ENCODE measurements at regions not wholly inside any gene's neighbourhood (a gene's known extent, or its start where the extent isn't known, plus 50 kb on each side); places are given as distances from the start of the nearest gene placed in this dataset.
A peak's percentile ranks its signal among the peaks of the same experiment; 100 is the strongest.
"Not testable (repeated sequence)": the region's sequence is repeated elsewhere in the genome, so short reads cannot be mapped to it uniquely, and the experiment has no call there.

DNA sequence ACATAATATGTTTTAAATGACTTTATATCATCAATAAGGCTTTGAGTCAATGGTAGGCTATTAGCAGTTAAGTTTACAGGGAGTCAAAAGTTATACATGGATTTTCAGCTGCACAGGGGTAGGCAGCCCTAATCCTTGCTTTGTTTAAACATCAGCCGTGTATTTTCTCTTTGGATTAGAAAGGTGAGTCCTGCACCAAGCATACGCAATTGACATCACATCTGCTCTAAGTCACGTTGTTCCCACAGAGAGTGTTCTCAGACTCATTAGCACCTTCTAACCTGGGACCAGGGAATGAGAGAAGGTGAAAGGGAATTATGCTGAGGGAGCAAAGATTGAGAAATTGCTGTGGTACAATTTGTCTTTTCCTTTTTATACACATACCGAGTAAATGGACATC is 148.6 kb upstream of the ZNF804B start:
- no peak for DNase-seq

DNA sequence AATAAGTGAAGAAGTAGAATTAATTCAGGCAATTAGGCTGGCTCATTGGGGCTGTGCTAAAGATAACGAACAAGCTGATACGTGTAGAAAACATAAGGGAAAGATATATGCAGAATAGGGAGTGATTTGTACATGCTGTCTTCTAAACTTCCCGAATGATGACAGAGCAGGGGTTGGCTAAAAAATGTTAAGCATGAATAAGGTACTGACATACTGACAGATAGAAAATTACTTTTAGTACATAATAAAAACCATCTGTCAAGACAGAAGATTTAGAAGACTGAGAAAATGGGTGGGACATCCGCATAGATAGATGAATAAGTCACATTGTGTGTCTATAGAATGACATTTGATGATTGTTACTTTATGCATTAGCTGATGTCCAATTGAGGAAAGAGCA is 158.8 kb upstream of the ZNF804B start:
- DNase-seq = no peak

DNA sequence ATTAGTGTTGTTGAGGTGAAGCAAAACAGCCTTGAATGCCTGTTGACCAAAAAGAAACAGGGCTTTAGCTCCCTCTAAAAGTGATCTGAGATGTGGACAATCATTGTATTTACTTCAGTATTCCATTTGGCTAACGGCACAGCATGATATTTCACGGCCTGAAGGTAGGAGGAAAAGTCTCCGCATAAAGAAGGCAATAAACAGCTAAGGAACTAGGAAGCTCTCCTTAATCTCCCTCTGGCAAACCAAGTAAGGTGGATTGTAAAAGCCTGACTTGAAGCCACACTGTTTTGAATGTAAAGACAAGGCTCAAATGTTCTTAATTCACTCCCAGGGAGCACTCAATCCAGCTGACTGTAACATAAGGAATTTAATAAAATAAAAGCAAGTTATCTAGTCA is 160.0 kb upstream of the ZNF804B start:
- no peak for DNase-seq

DNA sequence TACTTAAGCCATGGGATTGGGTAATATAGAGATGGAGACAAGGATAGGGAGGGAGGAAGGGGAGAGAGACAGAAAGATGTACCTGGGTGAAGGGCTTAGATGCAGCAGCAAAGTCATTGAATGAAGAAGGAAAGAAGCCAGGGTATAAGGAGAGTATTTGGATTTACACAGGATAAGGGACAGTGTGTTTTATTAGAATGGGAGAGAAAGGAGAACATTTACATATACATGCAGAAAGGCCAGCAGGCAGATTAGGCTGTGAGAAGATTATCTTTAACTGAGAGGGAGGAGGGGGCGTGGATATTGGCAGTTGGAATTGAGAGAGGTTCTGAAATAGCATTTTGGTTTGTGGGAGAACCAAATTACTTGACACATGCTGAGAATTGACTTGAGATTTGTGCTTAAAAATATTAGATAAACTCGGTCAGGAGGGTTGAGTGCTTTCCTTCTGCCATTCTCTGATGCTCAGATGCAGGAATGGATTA is 161.5 kb upstream of the ZNF804B start:
- no peak for DNase-seq

DNA sequence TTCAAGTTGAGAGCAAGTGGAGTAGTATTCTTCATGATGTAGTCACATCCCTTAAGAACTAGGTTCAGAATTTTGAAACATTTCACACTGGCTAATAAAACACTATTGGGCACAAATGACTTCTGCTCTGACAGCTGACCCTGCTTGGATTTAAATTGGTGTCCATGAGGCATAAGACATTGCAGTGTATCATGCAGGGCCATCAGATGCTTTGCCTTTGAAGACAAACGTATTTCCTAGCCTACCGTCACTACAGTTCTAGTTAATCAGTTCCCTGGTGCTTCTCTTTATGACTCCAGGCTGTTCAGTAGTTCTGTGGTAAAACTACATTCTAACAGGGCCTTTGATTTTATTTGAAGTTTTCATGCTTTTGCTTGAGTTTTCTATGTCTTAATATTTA is 168.5 kb upstream of the ZNF804B start:
- no peak for DNase-seq

DNA sequence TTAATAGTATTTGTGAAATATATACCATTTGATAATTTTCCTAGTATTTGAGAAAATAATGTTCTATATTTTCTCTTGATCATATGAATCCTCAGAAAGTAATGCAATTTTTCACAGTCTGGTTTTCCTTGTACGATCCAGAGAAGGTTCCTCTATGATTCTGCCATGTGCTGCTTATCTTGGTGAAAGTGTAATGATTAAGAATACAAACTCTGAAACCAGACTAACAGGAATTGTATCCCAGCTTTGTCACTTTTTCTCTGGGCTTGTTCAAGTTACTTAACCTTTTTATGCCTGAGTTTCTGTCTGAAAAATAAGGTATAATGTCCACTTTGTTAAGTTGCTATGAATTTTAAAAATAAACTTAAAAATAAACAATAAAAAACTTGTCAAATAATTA is 169.6 kb upstream of the ZNF804B start:
- DNase-seq = no peak

DNA sequence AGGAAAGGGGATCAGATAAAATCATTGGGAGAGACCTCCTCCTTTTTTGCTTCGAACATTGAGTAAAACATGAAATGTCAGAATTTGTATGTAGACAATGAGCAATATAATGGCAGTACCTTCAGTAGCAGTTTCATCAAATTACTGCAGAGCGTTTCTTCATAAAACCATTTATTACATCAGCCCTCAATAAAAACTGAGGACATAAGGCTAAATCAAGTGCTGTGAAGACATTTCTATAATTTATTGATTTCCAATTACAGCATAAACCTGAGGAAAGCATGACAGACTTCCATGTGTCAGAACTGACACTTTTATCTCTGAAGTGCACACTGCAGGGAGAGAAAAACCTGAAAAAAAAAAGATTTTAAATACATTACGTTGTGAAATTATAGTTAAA is 172.6 kb upstream of the ZNF804B start:
- no peak for DNase-seq

DNA sequence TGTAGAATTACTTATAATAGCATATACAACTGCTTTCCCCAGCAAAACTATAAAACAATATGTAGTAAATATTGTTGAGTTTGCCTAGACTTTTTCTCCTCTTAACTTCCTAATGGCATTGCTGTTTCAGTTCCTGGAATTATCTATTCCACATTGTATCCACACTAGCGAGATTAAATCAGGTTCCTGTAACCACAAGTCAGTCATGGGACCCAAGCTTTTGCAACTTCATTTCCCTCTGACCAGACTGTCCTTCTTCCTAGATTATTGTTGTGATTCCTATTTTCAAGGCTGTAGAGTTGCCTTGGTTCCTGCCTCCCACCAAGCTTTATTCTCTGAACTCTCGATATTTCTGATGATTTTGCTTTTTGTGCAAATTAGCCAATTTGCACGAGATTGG is 173.3 kb upstream of the ZNF804B start:
- no peak for DNase-seq

DNA sequence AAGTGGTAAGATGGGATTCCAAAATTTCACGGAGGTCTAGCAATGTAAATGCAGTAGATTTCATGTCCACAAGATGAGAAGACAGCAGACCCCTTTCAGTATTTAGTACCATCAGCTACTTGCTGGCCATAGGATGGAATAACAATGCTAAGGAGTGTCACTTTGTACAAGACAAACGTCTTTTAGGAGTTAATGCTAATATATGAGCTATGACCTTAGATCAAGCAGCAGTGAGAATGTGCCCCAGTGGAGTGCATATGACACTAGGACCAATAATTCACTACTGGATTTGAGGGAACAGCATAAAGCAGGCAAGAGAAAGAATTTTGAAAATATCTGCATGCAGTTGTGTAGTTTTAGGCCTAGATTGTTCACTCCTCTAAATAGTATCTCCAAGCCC is 182.8 kb upstream of the ZNF804B start:
- DNase-seq = no peak

DNA sequence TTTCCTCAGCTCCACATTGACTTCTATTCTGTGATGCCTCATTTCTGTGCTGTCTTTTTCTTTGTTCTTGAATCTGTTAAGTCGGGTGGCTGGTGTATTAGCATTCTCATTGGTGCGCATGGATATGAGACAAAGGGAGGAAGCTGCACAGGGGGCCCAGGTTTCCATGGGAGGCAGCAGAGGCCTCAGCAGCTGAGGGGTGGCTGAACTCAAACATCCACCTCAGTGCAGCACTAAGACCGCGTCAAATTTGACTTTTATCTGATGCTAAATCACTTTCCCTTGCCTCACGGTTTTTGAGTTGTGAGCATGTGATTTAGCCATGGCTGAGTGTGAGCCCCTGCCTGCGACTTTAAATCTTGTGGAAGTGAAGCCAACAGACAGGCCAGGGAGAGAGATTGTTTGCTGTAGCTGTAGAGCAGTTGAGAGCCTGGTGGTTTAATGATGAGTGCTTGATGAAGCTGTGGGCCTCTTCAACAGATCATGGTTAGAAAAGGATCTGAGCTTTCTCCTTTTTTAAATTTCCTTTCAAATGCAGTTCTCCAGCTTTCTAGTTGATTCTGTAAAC is 193.3 kb upstream of the ZNF804B start:
- no peak for DNase-seq

DNA sequence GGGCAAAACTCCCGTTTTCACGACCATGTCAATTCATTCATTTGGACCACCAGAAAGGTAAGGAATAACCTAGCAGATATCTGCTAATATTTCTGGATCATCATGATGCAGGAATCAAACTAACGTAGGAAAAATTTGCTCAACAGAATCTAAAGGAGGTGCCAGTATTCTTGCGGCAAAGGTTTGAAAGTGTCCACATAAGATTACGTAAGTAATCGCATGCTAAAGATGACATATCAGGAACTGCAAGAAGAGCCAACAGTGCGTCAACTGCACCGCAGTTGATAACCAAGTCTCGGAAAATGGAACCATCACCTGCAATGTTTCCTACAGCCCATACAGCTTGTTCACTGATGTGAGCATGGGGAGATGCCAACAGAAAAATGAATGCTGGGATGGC is 194.1 kb upstream of the ZNF804B start:
- no peak for DNase-seq

DNA sequence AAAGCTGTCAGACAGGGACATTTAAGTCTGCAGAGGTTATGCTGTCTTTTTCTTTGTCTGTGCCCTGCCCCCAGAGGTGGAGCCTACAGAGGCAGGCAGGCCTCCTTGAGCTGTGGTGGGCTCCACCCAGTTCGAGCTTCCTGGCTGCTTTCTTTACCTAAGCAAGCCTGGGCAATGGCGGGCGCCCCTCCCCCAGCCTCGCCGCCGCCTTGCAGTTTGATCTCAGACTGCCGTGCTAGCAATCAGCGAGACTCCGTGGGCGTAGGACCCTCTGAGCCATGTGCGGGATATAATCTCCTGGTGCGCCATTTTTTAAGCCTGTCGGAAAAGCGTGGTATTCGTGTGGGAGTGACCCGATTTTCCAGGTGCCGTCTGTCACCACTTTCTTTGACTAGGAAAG is 203.1 kb upstream of the ZNF804B start:
- DNase-seq = not testable (repeated sequence)

DNA sequence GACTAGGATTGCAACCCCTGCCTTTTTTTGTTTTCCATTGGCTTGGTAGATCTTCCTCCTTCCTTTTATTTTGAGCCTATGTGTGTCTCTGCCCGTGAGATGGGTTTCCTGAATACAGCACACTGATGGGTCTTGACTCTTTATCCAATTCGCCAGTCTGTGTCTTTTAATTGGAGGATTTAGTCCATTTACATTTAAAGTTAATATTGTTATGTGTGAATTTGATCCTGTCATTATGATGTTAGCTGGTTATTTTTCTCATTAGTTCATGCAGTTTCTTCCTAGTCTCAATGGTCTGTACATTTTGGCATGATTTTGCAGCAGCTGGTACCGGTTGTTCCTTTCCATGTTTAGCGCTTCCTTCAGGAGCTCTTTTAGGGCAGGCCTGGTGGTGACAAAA is 204.7 kb upstream of the ZNF804B start:
- DNase-seq = not testable (repeated sequence)

DNA sequence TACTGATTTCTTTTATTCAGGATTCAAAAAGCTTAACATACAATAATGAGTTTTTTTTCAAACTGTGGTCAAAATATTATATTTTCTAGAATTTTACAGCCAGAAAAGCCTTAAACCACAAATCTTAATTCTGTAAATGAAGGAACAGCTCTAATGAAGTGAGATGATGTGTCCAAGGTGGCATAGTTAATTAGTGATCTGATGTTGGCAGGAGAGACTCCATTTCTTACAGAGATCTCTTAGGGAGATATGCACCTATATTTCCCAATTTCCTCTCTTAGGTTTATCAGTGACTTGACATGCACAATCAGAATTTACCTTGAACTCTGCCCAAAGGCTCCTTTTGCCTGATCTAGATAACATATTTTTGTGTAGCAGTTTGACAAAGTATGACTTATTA is 211.1 kb upstream of the ZNF804B start:
- DNase-seq = no peak

DNA sequence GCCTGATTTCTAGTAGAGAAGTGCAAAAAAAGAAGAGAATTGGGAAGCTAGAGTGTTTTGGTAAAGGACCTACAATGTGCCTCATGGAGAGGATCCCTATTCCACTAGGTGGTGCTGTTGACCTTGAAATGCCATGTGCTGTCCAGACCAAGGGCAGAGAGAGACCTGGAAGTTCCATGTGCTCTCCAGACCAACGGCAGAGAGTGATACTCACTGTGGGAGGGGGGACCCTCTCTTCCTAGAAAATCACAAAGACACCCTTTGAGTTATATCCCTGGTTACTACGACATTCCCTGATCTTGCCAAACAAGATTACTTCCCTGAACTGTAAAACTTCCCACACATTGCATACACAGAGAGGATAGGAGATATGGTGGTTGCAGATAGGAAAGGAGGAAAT is 212.7 kb upstream of the ZNF804B start:
- peak; percentile 12 to 19 for DNase-seq

DNA sequence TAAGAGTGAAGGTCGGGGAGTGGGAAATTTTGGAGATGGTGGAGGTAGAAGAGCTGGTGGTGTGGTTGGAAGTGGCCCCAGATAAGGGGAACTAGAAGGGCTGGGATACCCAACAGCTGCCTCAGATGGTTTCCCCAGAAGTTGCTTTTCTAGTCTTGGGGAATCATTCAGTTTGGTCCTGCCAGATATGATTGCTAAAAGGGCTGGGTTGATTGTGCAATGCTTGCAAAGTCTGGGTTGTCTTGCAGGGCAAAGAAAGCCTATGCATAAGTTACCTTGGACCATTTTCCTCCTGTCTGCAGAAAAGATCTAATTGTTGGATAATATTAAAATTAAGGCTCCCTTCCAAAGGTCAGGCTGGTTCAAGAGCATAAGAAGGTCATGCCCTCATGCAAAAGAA is 213.8 kb upstream of the ZNF804B start:
- no peak for DNase-seq

DNA sequence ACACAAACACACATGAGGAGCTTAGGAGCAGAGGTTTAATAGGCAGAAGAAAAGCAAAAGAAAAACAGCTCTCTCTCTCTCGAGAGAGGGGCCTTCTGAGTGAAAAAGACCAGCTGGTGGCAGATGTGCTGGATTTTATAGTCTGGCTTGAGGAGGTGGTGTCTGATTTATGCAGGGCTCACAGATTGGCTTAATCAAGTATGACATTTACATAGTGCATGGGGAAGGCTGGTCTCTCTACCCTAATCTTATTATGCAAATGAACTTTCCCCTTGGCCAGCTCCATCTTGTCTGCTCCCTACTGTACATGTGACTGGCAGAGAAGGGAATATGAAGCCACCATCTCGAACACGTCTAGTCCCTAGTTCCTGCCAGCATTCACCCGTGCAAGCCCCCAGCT is 219.5 kb upstream of the ZNF804B start:
- DNase-seq = no peak

DNA sequence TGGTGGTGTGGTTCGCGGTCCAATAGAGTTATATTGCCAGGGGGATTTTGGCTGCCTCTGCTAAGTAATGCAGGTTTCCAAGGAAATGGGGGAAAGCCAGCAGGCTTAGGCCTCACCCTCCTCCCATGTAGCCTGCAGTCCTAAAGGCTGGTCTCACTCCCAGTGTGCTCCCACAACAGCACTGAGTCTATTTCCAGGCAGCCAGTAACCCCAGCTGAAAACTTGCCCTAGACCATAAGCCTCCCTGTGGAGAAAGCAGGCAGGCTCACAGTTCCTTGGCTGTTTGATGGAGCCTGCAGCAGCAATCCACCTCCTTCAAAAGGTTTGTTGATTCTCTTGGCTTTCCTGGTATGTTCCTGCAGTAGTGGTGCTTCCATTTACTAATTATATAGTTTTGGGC is 220.0 kb upstream of the ZNF804B start:
- no peak for DNase-seq

DNA sequence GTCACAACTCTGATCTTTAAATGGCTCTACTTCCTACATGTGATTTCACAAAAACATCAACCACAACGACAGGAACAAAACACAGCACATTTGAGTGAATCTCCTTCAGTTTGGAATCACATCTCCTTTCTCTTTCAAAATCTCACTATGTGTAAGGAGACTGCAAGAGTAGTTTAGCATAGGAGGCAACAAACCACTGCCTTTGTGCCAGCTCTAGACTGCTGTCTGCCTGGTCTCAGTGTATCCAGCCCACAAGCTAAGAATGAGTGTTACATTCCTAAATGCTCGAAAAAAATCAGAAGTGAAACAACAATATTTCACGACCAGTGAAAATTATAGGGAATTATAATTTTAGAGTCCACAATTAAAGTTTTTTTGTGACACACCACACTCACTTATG is 217.0 kb upstream of the STEAP4 start:
- no peak for DNase-seq

DNA sequence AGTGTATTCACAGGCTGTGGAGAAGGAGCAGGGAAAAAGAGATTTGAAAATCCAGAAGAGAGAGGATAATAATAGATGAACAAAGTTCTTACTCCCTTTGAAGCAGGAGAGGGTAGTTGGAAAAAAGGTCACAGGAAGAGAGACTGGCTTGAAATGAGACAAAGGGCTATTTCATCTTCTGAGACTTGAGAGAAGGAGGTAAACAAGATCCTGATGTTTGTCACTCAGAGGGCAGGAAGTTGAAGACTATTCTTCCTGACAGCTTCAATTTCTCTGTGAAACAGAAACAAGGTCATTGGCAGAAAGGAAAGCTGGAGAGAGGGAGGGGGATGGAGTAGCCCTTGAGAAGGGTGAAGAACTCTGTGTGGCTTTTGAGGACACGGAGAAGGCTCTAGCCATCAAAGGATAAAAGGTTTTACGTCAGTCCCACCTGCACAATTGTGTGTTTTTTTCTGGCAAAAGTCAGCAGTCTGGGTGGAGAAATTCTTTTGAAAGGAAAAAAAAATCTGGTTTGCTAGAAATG is 216.1 kb upstream of the STEAP4 start:
- no peak for DNase-seq

DNA sequence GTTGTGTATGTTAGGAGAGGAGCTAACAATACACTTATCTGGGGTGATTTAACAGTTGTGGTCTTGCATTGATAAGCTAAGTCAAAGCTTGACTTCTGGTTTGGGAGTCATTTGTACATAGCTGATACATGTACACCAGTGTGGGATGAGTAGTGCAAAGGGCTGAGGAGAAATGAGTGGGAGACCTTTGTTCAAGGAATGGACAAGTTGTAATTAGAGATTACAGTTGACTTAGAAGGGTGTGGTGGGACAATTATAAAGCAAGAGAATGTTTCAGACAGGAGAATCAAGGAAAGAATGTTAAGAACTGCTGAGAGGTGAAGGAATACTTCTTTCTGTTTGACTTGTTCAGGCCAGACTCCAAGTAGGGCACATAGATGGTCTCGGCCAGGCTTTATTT is 209.7 kb upstream of the STEAP4 start:
- no peak for DNase-seq

DNA sequence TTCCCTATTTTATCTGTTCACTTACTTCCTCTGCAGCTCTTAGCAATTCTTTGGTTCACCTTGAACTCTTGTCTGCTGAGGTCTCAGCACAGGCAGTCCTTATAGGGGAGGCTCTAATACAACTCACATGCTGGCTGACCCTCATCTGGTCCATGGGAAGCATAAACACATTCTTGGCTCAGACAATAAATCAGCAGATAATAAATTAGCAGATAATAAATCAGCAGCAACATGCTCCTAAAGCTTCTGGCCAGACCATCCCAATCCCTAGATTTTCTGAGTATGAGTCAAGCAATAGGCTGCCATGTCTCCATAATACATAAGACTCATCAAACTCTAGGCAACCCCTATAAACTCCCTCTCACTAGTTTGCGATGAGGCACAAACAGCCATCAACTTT is 208.6 kb upstream of the STEAP4 start:
- no peak for DNase-seq

DNA sequence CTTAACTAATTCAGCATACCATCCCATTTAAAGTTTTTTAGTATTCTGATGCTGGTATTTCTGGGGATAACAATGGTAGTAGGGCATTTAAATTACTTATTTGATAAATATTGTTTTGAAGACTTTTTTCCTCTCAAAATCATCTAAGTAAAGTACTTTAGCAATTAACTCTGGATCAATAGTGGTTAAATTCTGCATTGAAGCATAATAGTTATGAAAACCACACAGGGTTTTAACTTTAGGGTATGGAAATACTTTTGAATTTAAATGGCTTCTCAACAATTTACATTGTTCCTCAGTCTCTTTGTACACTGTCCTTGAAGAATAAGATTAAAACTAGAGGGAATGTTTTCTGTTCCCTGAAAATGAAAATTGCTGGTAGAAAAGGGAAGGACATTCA is 202.6 kb upstream of the STEAP4 start:
- DNase-seq = no peak

DNA sequence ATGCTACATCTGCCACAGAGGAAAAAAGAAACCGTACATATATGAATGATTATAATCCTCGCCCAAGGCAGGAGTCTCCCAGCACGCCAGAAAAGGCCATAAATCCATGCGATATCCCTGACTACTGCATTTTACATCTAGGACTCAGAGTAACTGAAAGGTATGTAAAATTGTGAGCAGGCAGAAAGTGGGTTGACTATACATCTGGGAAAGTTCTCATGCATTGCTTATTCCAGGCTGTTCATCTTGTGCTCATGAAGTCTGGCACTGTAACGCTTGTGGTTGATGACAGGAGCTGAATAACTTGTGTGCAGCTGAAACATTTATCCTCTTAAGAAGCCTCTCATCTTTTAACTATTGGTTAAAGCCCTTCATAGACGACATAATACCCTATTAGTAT is 193.4 kb upstream of the STEAP4 start:
- no peak for DNase-seq

DNA sequence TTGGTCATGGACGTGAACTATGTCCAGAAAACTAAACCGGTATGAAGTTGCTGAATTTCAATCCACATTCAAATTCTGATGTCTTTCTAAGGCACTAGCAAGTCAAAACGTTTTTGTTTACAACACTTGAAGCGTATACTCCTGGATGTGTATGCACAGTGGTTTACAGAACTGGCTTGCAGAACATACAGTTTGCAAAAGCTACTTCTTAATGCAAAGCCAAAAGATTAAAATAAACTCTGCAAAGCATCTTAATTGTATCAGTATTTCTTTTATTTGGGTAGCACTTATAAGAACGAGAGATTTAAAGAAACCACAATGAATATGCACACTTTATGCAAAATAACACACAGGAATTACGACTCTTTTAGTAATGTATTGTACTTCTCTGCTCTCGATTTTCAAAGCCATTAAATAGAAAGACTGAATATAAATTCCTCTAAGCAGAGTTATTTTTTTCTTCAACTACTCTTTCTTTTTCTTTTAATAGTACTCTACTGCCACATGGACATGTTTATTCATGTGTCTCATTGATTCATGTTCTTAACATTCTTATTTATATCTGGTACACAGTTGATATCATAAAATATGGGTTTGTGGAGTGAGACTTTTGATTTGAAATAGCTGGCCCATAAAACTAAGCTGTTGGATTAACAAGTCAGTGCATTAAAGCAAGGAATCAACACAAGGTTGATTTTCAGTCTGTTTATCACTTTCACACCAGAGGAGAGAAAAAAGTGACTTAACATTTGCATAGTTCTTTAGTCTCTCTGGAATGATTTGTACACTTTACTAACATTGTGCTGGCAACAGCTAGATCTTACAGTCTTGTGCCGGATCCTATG is 189.4 kb upstream of the STEAP4 start:
- DNase-seq = no peak

All from activated CD4-positive, alpha-beta T cell treated with anti-CD3 and anti-CD28 coated beads, Interleukin-2, amount 50 U/mL, for 48 hours (primary cell).